Memory B cell (primary cell): ENCODE measurements at regions not wholly inside any gene's neighbourhood (a gene's known extent, or its start where the extent isn't known, plus 50 kb on each side); places are given as distances from the start of the nearest gene placed in this dataset.
A peak's percentile ranks its signal among the peaks of the same experiment; 100 is the strongest.

ENCODE experiments used
- ATAC-seq: fragments of 150-1000 bp; cut with Tn5 transposase; 2 replicates; pipeline ENCODE4 v1.10.0; 2021; ENCODE audit warnings: low read depth, mild to moderate bottlenecking, moderate library complexity
- DNase-seq, 2 donors: peaks; one replicate each; pipeline ENCODE4 v3.0.0; 2022; ENCODE audit warnings: low spot score in 2 of 2
- H3K27ac Mint-ChIP-seq: one replicate; pipeline ENCODE4 v1.8.0; 2022; ENCODE audit warnings: mild to moderate bottlenecking, moderate library complexity, mixed read lengths
- H3K27me3 Mint-ChIP-seq: one replicate; pipeline ENCODE4 v1.8.0; 2022; ENCODE audit warnings: mixed read lengths
- H3K36me3 Mint-ChIP-seq: one replicate; pipeline ENCODE4 v1.8.0; 2022; ENCODE audit warnings: mild to moderate bottlenecking, mixed read lengths
- H3K4me1 Mint-ChIP-seq: one replicate; pipeline ENCODE4 v1.8.0; 2022; ENCODE audit warnings: mixed read lengths
- H3K4me3 Mint-ChIP-seq: one replicate; pipeline ENCODE4 v1.8.0; 2022; ENCODE audit warnings: mild to moderate bottlenecking, moderate library complexity, mixed read lengths
- H3K9me3 Mint-ChIP-seq: one replicate; pipeline ENCODE4 v1.8.0; 2022; ENCODE audit warnings: mixed read lengths

DNA sequence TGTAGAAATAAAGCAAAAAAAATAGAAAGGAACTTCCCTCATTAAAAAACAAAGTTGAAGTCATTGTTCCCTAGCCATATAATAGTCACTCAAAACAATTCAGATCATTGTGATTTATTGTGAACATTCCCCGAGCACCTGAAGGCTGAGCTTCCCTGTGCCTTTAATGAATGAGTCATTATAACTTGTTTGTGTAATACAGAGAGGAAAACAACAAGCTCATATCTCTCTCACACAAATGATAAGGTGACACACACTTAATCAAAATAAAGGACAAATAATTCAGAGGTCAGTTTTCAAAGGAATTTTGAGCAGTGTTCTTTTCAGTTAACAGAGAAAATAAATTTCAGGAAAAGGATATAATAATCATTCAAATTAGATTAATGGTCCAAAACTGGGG is 326.2 kb downstream of the DUSP10 start:
- Mint-ChIP-seq H3K27ac (no peak overlapping the region), H3K27me3 (peaks cover 10% of the 10 kb centered on the region), H3K9me3 (no peaks in the 10 kb centered on the region), H3K4me3 (no peak overlapping the region), H3K4me1 (no peaks in the 10 kb centered on the region), H3K36me3 (no peaks in the 10 kb centered on the region)
- DNase-seq (no peak), ATAC-seq (no peak)

DNA sequence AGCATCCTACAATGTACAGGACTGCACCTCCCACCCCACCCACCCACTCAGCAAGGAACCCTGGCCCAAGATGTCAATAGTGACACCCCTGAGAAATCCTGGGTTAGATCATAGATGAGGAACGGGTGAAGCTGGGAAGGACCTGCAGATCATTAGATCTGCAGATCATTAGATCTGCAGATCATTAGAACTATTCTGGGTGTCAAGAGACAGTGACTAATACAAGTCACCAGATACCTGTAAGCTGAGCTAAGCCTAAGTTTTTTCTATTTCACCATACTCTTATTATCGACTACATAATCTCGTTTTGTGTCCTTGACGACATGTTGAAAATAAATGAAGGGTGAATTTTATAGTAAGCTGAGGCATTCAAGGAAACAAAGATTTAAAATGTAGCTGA is 325.7 kb downstream of the DUSP10 start:
- Mint-ChIP-seq H3K27me3 (peaks cover 10% of the 10 kb centered on the region), H3K36me3 (no peaks in the 10 kb centered on the region), H3K4me1 (no peaks in the 10 kb centered on the region), H3K4me3 (no peak overlapping the region), H3K9me3 (no peaks in the 10 kb centered on the region), H3K27ac (no peak overlapping the region)
- no peak for ATAC-seq
- no peak for DNase-seq

DNA sequence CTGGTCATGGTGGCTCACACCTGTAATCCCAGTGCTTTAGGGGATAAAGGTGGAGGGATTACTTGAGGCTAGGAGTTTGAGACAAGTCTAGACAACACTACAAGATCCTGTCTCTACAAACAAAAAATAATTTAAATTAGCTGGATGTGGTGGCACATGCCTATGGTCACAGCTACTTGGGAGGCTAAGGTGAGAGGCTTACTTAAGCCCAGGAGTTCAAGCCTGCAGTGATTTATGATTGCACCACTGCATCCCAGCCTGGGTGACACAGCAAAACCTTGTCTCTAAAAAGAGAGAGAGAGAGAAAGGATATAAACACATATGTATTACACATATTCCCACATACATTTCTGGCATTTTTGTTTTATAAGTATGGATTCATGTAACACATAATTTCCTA is 325.2 kb downstream of the DUSP10 start:
- H3K27me3 Mint-ChIP-seq, result peaks cover 10% of the 10 kb centered on the region
- H3K4me3 Mint-ChIP-seq, result no peak overlapping the region
- no peak for ATAC-seq
- DNase-seq, result no peak
- H3K9me3 Mint-ChIP-seq, result no peaks in the 10 kb centered on the region
- H3K27ac Mint-ChIP-seq, result no peak overlapping the region
- no peaks in the 10 kb centered on the region for H3K4me1 Mint-ChIP-seq
- no peaks in the 10 kb centered on the region for H3K36me3 Mint-ChIP-seq

DNA sequence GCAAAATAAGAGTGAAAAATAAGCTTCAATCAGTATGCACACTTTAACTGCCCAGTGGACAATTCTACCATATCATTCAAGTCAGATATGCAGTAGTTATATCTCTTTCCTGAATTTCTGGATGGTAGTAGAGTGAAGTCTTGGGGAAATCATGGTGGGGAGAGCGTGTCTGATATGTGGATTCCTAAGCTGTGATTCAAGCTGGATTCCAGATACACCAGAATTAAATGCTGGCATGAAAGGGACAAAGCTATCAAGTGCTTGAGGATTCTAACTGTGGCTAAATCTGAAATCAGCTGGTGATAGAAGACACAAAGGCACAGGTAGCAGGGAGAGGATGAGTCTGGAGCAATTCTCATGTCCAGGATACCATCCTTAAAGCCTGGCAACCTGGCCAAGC is 323.5 kb downstream of the DUSP10 start:
- no peak overlapping the region for H3K27ac Mint-ChIP-seq
- no peak for ATAC-seq
- peaks cover 9% of the 10 kb centered on the region for H3K27me3 Mint-ChIP-seq
- H3K4me1 Mint-ChIP-seq, result no peaks in the 10 kb centered on the region
- H3K4me3 Mint-ChIP-seq, result no peak overlapping the region
- no peaks in the 10 kb centered on the region for H3K36me3 Mint-ChIP-seq
- DNase-seq, result no peak
- no peaks in the 10 kb centered on the region for H3K9me3 Mint-ChIP-seq

DNA sequence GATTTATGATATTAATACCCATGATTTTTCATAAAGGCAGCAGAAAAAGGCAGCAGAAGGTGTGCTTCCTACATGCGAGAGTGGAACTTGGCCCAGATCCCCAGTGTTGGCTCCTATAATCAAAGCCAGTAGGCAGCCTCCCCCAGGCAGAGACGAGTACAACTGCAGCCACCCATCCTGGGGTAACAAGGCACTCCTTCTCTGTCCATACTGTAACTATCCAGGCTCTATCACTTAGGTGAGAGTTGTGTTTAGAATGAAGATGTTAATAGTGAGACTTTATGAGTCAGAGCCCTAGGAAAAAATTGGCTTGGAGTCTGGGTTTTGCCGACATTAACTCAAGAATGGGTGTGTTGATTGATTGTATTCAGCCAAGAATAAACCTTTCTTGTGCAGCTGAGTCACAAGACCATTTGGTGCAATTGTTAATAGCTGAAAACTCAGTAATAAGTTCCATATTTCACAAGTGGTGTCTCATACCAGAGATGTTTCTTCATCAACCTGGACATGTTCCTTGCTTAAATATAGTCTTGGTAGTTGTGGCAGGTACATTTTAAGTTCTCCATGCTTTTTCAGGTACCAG is 322.3 kb downstream of the DUSP10 start:
- Mint-ChIP-seq H3K36me3 (no peaks in the 10 kb centered on the region), H3K27ac (no peak overlapping the region), H3K4me1 (no peaks in the 10 kb centered on the region), H3K4me3 (no peak overlapping the region), H3K27me3 (peaks cover 4% of the 10 kb centered on the region), H3K9me3 (no peaks in the 10 kb centered on the region)
- ATAC-seq (no peak), DNase-seq (no peak)

DNA sequence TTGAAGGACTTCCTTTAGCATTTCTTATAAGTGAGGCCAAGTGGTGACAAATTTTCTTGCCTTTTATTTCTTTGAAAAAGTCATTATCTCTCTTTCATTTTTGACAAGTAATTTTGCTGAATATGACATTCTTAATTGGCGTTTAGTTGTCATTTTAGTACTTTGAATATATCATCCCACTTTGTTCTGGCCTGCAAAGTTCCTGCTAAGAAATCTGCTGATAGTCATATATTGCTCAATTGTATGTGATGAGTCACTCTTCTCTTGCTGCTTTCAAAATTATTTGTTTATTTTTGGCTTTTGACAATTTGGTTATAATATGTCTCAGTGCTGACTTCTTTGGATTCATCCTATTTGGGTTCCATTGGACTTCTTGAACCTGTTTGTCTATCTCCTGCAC is 312.6 kb downstream of the DUSP10 start:
- Mint-ChIP-seq H3K4me1 (no peaks in the 10 kb centered on the region), H3K27ac (no peak overlapping the region), H3K27me3 (no peaks in the 10 kb centered on the region), H3K4me3 (no peak overlapping the region), H3K9me3 (peaks cover 11% of the 10 kb centered on the region), H3K36me3 (no peaks in the 10 kb centered on the region)
- no peak for DNase-seq
- no peak for ATAC-seq

DNA sequence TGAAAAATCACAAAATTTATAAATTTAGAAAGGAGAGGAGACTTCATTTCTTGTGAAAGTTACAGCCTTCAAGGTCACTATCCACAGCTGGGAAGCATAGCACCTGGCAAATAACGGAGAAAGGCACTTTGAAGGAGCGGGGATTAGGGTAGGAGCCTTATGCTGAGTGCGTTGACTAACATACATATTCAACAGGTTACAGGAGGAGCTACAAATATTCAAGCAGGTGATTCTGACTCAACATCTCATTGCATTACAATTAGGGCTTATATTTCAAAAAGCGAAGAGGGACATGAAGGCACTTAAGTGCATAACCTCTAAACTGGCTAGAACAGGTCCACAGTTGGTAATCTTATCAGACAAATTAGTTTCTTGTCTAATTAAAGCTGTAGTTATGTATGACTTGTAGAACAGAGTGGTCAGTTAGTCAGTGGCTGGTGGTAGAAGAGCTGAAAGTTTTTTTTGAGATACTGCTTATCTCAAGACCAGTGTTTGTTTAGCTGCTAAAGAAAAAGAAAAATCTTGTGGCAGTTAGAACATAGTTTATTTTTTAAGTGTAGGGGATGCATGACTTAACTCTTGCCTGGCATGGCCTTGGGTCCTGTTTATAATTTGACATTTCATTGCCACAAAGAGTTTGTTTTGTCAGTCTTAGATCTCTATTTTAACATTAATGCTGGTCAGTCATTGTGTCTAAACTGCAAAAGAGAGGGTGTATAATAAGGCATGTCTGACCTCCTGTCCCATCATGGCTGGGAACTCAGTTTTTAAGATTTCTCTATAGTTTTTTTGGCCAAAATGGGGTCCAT is 311.5 kb downstream of the DUSP10 start:
- H3K4me1 Mint-ChIP-seq, result no peaks in the 10 kb centered on the region
- DNase-seq (no peak), ATAC-seq (no peak)
- no peak overlapping the region for H3K4me3 Mint-ChIP-seq
- no peaks in the 10 kb centered on the region for H3K27me3 Mint-ChIP-seq
- peaks cover 9% of the 10 kb centered on the region for H3K9me3 Mint-ChIP-seq
- no peaks in the 10 kb centered on the region for H3K36me3 Mint-ChIP-seq
- no peak overlapping the region for H3K27ac Mint-ChIP-seq

DNA sequence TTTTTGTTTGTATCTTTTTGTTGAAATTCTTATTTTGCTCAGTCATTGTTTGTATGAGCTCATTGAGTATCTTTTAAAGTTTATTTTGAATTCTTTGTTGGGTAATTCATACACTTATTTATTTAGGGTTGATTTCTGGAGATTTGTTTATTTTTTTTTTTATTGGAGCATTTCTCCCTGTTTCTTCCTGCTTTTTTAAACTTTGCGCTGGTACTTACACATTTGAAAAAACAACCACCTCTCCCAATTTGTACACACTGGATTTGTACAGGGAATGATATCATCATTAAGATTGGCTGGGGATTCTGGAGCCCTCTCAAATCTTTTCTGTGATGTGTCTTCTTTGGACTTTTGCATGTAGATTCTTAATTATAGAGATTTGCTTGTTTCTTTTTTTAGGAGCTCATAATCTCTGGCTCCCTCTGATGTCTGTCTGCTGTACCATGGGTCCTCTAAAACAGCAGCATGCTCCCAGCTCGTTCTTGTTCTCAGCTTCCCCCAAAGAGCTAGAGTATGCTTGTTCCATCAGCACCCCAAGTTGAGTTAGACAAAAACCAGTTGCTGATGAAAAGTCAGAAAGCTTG is 310.7 kb downstream of the DUSP10 start:
- no peak overlapping the region for H3K4me3 Mint-ChIP-seq
- no peak for ATAC-seq
- no peaks in the 10 kb centered on the region for H3K4me1 Mint-ChIP-seq
- H3K27me3 Mint-ChIP-seq, result no peaks in the 10 kb centered on the region
- DNase-seq, result no peak
- H3K36me3 Mint-ChIP-seq, result no peaks in the 10 kb centered on the region
- no peak overlapping the region for H3K27ac Mint-ChIP-seq
- H3K9me3 Mint-ChIP-seq, result peaks cover 9% of the 10 kb centered on the region

DNA sequence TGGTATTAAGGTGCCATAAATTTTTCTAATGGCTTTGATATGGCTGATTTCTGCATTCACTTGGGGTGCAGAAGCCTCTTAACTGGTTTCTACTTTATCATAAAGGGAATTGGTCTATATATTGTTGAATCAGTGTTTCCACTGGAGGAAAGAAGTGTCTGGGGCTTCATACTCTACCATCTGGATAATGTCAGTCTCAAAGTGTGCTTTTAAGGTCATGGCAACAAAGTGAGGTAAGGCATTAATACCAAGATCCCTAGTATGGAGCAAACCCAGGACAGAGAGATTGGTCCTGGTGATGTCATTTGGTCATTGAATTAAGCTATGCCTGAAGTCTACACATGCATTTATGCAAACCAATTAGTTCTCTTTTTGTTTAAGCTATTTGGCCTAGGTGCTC is 309.9 kb downstream of the DUSP10 start:
- ATAC-seq, result no peak

DNA sequence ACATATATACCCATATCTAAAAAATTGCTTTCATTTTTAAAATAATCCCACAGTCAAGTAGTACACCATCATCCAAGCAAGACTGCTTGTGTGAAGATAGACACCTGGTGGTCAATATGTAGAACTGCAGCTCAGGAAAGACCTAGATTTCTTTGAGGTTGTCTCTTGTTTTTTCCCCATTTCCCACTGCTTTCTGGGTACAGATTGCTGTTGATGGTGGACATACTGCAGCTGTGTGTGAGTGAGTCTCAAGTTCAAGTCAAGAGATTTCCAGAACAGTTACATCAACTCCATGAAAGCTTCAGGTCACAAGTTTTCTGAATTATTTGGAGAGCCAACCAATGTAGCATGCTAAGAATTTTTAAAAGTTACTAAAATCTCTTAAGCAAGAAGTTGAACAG is 306.4 kb downstream of the DUSP10 start:
- DNase-seq (peak in 1 of 2 donors; percentile 26), ATAC-seq (peak; percentile 27)
- H3K4me3 Mint-ChIP-seq, result no peak overlapping the region

More for the DNA sequence above, 309.9 kb downstream of the DUSP10 start:
- H3K4me1 Mint-ChIP-seq, result no peaks in the 10 kb centered on the region
- H3K36me3 Mint-ChIP-seq, result no peaks in the 10 kb centered on the region
- H3K4me3 Mint-ChIP-seq, result no peak overlapping the region
- H3K27me3 Mint-ChIP-seq, result no peaks in the 10 kb centered on the region
- no peak for DNase-seq
- H3K27ac Mint-ChIP-seq, result no peak overlapping the region
- H3K9me3 Mint-ChIP-seq, result peaks cover 3% of the 10 kb centered on the region

DNA sequence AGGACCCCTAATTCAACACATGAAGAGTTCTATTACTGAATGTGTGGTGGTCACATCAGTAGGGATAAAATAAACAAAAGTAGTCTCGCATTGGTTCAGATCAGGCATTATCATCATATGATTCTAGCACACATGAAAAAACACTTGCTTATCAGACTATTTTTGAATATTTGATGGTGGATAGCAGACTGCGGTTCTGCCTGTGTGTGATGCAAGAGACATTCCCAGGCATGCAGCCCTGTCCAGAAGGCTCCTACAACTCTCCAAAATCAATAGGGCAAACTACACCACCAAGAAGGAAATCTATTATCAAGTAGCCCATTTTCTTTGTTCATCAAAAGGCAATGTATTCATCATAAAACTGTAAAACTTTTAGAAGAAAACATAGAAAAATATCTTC is 304.7 kb downstream of the DUSP10 start:
- Mint-ChIP-seq H3K36me3 (no peaks in the 10 kb centered on the region), H3K4me1 (peaks cover 13% of the 10 kb centered on the region), H3K9me3 (no peaks in the 10 kb centered on the region), H3K27me3 (peaks cover 2% of the 10 kb centered on the region), H3K27ac (no peak overlapping the region), H3K4me3 (no peak overlapping the region)
- DNase-seq (no peak), ATAC-seq (no peak)

More for the DNA sequence above, 306.4 kb downstream of the DUSP10 start:
- H3K9me3 Mint-ChIP-seq, result no peaks in the 10 kb centered on the region
- peaks cover 11% of the 10 kb centered on the region for H3K4me1 Mint-ChIP-seq
- no peaks in the 10 kb centered on the region for H3K27me3 Mint-ChIP-seq
- H3K27ac Mint-ChIP-seq, result no peak overlapping the region
- H3K36me3 Mint-ChIP-seq, result no peaks in the 10 kb centered on the region

DNA sequence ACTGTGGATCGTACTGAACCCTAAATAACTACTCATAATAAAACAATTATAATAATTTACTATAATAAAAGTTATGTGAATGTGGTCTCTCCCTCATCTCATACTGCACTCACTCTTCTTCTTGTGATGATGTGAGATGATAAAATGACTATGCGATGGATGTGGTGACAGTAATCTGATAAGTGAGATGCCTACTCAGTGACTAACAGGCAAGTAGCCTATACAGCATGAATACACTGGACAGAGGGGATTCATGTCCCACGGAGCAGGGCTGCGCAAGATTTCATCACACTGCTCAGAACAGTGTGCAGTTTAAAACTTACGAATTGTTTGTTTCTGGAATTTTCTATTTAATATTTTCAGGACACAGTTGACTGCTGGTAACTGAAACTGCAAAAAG is 304.0 kb downstream of the DUSP10 start:
- Mint-ChIP-seq H3K9me3 (no peaks in the 10 kb centered on the region), H3K36me3 (no peaks in the 10 kb centered on the region), H3K27me3 (peaks cover 2% of the 10 kb centered on the region), H3K4me3 (no peak overlapping the region), H3K4me1 (peaks cover 13% of the 10 kb centered on the region), H3K27ac (no peak overlapping the region)
- DNase-seq, result no peak
- ATAC-seq, result no peak

DNA sequence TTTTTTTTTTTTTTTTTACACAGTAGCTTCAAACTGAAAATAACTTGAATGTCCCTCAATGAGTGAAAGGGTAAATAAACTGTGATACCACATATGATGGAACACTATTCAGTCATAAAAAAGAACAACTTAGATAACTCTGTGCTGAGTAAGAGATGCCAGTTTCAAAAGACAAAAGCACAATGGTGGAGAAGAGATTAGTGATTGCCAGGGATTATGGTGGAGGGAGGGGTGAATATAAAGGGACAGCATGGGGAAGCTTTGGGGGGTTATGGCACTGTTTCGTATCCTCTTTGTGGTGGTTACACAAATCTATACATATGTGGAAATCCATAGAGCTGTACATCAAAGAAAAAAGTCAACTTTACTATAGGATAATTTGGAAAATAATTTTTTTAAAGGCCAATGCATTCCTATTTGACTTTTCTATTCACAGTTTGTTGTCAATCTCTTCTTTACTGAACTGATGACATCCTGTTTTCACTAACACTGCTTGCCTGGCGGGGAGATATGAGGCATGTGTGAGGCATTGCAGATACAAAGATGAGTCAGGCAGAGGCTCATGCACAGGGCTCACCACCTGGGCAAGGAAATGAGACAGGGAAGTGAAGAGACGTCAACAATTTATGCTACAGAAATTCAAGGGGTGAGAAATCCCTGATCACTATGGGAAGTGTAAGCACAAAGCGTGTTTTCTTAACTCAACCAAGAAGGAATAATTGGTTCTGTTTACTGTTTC is 302.7 kb downstream of the DUSP10 start:
- Mint-ChIP-seq H3K9me3 (no peaks in the 10 kb centered on the region), H3K4me3 (no peak overlapping the region), H3K4me1 (peaks cover 13% of the 10 kb centered on the region), H3K27me3 (peaks cover 2% of the 10 kb centered on the region), H3K36me3 (no peaks in the 10 kb centered on the region), H3K27ac (peak overlapping the region; percentile 58)
- ATAC-seq (peak; percentile 77), DNase-seq (peak in 1 of 2 donors; percentile 10)
